CD4-positive, alpha-beta T cell (primary cell): ENCODE measurements at regions not wholly inside any gene's neighbourhood (a gene's known extent, or its start where the extent isn't known, plus 50 kb on each side); places are given as distances from the start of the nearest gene placed in this dataset.
"Not testable (repeated sequence)": the region's sequence is repeated elsewhere in the genome, so short reads cannot be mapped to it uniquely, and the experiment has no call there.

Experiments used
- ATAC-seq: fragments of 200-7000 bp; cut with Tn5 transposase; one replicate; pipeline ENCODE4 v1.10.0; 2022; ENCODE audit warnings: mild to moderate bottlenecking; ENCODE audit not compliant: poor library complexity
- CTCF ChIA-PET: fragments of 350-600 bp; sonication (Branson Sonifier 250); formaldehyde crosslinking; loops from one replicate; lab custom pipeline; 2021; ENCODE audit warnings: antibody characterized with exemption, inconsistent platforms; lab: Charles Lee
- POLR2A ChIA-PET: fragments of 350-600 bp; sonication (Branson Sonifier 250); formaldehyde crosslinking; loops from one replicate; lab custom pipeline; 2021; ENCODE audit warnings: antibody characterized with exemption, inconsistent platforms; lab: Charles Lee
- DNase-seq, 14 experiments: peaks; one replicate each; pipeline ENCODE4 v3.0.0-alpha.2; 2013 to 2020; ENCODE audit warnings: mixed read lengths in 2 of 14
- H3K27ac ChIP-seq, 2 donors: one replicate each; pipeline versions ENCODE4 v1.5.1 to v1.7.0; 2013; ENCODE audit warnings: low read length in 2 of 2, low read depth in 1 of 2, mild to moderate bottlenecking in 1 of 2
- H3K27me3 ChIP-seq, 2 experiments: 1 replicate in 1 of 2; 2 replicates in 1 of 2; pipeline versions ENCODE4 v1.6.1 to v1.7.0; 2013; ENCODE audit warnings: low read length in 2 of 2, control low read depth in 1 of 2, mild to moderate bottlenecking in 1 of 2, moderate library complexity in 1 of 2; ENCODE audit not compliant: insufficient read depth in 2 of 2, control insufficient read depth in 1 of 2
- H3K36me3 ChIP-seq: one replicate; pipeline ENCODE4 v1.6.1; 2013; ENCODE audit warnings: low read length, control low read depth; ENCODE audit not compliant: insufficient read depth
- H3K4me1 ChIP-seq: one replicate; pipeline ENCODE4 v1.6.1; 2013; ENCODE audit warnings: low read length, control low read depth; ENCODE audit not compliant: insufficient read depth
- H3K4me3 ChIP-seq: one replicate; pipeline ENCODE4 v1.5.1; 2013; ENCODE audit warnings: mild to moderate bottlenecking, low read length, moderate library complexity
- H3K9me3 ChIP-seq, 2 experiments: 1 replicate in 1 of 2; 2 replicates in 1 of 2; pipeline versions ENCODE4 v1.6.1 to v1.7.0; 2013; ENCODE audit warnings: low read length in 2 of 2, mild to moderate bottlenecking in 2 of 2, control low read depth in 1 of 2, moderate library complexity in 1 of 2; ENCODE audit not compliant: control insufficient read depth in 1 of 2, insufficient read depth in 1 of 2
- H3K27ac Mint-ChIP-seq: one replicate; pipeline ENCODE4 v1.8.0; 2020; ENCODE audit warnings: mixed read lengths
- H3K27me3 Mint-ChIP-seq: one replicate; pipeline ENCODE4 v1.8.0; 2021; ENCODE audit warnings: mixed read lengths
- H3K36me3 Mint-ChIP-seq: one replicate; pipeline ENCODE4 v1.8.0; 2021; ENCODE audit warnings: low read depth, mixed read lengths
- H3K4me1 Mint-ChIP-seq: one replicate; pipeline ENCODE4 v1.8.0; 2021; ENCODE audit warnings: low read depth, mixed read lengths
- H3K4me3 Mint-ChIP-seq: one replicate; pipeline ENCODE4 v1.8.0; 2020; ENCODE audit warnings: mild to moderate bottlenecking, mixed read lengths
- H3K9me3 Mint-ChIP-seq: one replicate; pipeline ENCODE4 v1.8.0; 2020; ENCODE audit warnings: mixed read lengths
- CTCF ChIP-seq: fragments of 200-600 bp; IDR thresholded peaks from one replicate; pipeline ENCODE4 v1.8.0; 2022; ENCODE audit warnings: antibody characterized with exemption, mild to moderate bottlenecking
- intact Hi-C, 2 experiments: fragments of 100-400 bp; cut with DNase I in 1 of 2; cut with micrococcal nuclease in 1 of 2; formaldehyde crosslinking; loops; one replicate each; pipeline versions ENCODE4 v1.15.1 to v1.9.0; 2023 to 2025; cut with DNase I, micrococcal nuclease

- no peak for ATAC-seq
- no peaks in the 10 kb centered on the region for H3K4me1 Mint-ChIP-seq
- intact Hi-C loops = no loop called here
- no peak overlapping the region for H3K4me3 Mint-ChIP-seq
- Histone ChIP-seq H3K27ac (no peak overlapping the region), H3K27me3 (no peaks in the 10 kb centered on the region), H3K36me3 (no peaks in the 10 kb centered on the region), H3K9me3 (peaks cover 0 to 9% of the 10 kb centered on the region in 2 experiments), H3K4me1 (no peaks in the 10 kb centered on the region), H3K4me3 (no peak overlapping the region)
- no peak for TF ChIP-seq CTCF
- POLR2A ChIA-PET = no interaction called here
- CTCF ChIA-PET = no interaction called here
- H3K27me3 Mint-ChIP-seq = no peaks in the 10 kb centered on the region
- no peak overlapping the region for H3K27ac Mint-ChIP-seq
- no peaks in the 10 kb centered on the region for H3K36me3 Mint-ChIP-seq
- no peak for DNase-seq
- peaks cover 15% of the 10 kb centered on the region for H3K9me3 Mint-ChIP-seq
Observed at GRCh38 chr2:122804494-122804893, 1049.0 kb downstream of the TSN start.

GRCh38 chr2:122805346-122805745 is 1049.9 kb downstream of the TSN start:
- DNase-seq = no peak
- Histone ChIP-seq H3K36me3 (no peaks in the 10 kb centered on the region), H3K9me3 (peaks cover 0 to 9% of the 10 kb centered on the region in 2 experiments), H3K27ac (no peak overlapping the region), H3K4me3 (no peak overlapping the region), H3K27me3 (no peaks in the 10 kb centered on the region), H3K4me1 (no peaks in the 10 kb centered on the region)
- Mint-ChIP-seq H3K4me1 (no peaks in the 10 kb centered on the region), H3K4me3 (no peak overlapping the region), H3K9me3 (peaks cover 16% of the 10 kb centered on the region), H3K27ac (no peak overlapping the region), H3K27me3 (no peaks in the 10 kb centered on the region), H3K36me3 (no peaks in the 10 kb centered on the region)
- intact Hi-C loops = no loop called here
- POLR2A ChIA-PET = no interaction called here
- CTCF ChIA-PET = no interaction called here
- ATAC-seq = no peak
- TF ChIP-seq CTCF = no peak

- Mint-ChIP-seq H3K4me3 (no peak overlapping the region), H3K36me3 (no peaks in the 10 kb centered on the region), H3K27ac (no peak overlapping the region), H3K4me1 (no peaks in the 10 kb centered on the region), H3K9me3 (peaks cover 20% of the 10 kb centered on the region), H3K27me3 (no peaks in the 10 kb centered on the region)
- no peaks in the 10 kb centered on the region for H3K36me3 ChIP-seq
- ChIA-PET CTCF (no interaction called here), POLR2A (no interaction called here)
- H3K27me3 ChIP-seq = no peaks in the 10 kb centered on the region
- peaks cover 0 to 10% of the 10 kb centered on the region in 2 experiments for H3K9me3 ChIP-seq
- no peak overlapping the region for H3K27ac ChIP-seq
- H3K4me1 ChIP-seq = no peaks in the 10 kb centered on the region
- no peak overlapping the region for H3K4me3 ChIP-seq
- intact Hi-C loops = no loop called here
- ATAC-seq (no peak), DNase-seq (no peak)
- TF ChIP-seq CTCF = no peak
Observed at GRCh38 chr2:122808286-122808969, 1053.0 kb downstream of the TSN start.

GRCh38 chr2:122812214-122812613 is 1056.8 kb downstream of the TSN start:
- DNase-seq, H3K4me1 Mint-ChIP-seq, H3K27me3 Mint-ChIP-seq, H3K36me3 ChIP-seq, POLR2A ChIA-PET, H3K4me3 Mint-ChIP-seq, ATAC-seq, H3K27me3 ChIP-seq, CTCF ChIA-PET, H3K9me3 ChIP-seq, H3K4me3 ChIP-seq, H3K27ac ChIP-seq, H3K36me3 Mint-ChIP-seq, H3K27ac Mint-ChIP-seq, H3K4me1 ChIP-seq, intact Hi-C loops: not testable (repeated sequence)
- H3K9me3 Mint-ChIP-seq = peaks cover 20% of the 10 kb centered on the region
